CD4-positive, alpha-beta T cell treated with Interferon gamma for 1 hour (primary cell): ENCODE measurements at regions not wholly inside any gene's neighbourhood (a gene's known extent, or its start where the extent isn't known, plus 50 kb on each side); places are given as distances from the start of the nearest gene placed in this dataset.
"Not testable (repeated sequence)": the region's sequence is repeated elsewhere in the genome, so short reads cannot be mapped to it uniquely, and the experiment has no call there.

Source experiments
- DNase-seq: peaks from one replicate; pipeline ENCODE4 v3.0.0-alpha.2; 2020

GRCh38 chr14:83533734-83534133 is 1996.2 kb upstream of the FLRT2 start:
- DNase-seq: no peak

- DNase-seq: no peak
Observed at GRCh38 chr14:83534995-83535394, 1994.9 kb upstream of the FLRT2 start.

DNA sequence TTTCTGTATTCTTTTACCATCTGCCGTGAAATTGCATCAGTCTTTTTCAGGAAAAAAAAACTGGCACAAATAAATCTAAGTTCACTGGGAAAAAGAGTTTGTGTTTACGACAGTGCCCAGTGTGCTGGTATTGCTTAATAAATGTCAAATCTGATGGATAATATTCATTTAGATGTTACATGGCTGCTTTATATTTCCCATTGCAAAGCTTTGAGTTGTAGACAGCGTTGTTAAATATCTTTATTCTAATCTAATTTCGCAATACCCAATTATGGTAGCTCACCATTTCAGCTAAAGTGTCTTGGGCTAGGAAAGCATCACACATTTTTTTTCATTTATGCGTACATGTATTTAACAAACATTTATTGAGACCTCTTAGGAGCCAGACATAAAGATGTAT is 1994.5 kb upstream of the FLRT2 start:
- no peak for DNase-seq

DNA sequence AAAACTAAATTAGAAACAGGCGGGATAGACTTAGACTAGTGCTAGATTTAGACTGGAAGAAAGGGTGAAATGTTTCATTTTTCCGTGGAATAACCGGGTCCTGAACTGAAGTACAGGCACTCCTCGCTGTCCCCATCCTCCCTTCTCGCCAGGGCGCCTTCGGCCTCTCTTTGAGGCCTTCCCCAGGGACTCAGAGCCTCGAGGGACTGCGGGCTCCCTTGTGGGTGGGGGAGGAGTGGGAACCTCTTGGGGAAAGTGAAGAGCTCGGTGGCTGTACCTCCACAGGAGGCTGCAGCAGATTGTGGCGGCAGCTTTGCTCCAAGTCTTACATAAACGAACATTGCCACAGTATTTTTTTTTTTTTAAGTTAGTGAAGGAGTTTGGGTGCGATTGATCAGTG is 1988.8 kb upstream of the FLRT2 start:
- DNase-seq: no peak

DNA sequence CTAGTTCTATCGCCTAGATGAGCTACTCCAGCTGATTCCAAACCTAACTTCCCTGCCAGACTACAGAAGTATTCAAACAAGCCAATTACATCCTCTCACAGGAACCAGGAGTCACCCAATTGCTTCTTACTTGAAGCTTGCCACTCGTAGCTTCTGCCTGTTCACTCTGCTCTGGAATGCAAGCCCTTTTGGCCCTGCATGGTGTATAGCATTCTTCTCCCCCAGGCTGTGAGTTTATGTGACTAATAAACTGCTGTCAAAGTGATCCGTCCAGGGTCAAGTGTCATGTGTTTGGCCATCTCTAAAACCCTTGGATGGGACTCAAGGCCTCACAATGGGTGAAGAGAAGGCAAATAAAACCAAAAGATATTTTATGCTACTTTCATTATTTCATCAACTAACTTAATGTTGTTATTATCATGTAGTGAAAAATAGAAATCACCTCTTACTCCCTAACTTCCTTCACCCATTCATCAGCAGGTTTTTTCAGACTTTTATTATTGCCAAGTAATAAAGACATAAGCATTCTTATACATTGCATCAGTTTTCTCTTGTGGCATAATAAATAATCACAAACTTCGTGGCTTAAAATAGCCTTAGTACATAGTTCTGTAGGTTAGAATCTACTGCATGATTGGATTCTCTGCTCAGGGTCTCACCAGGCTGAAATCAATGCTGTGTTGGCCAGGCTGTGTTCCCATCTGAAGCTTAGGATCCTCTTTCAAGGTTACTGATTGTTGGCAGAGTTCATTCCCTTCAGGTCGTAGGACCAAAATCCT is 1981.7 kb upstream of the FLRT2 start:
- DNase-seq: no peak

DNA sequence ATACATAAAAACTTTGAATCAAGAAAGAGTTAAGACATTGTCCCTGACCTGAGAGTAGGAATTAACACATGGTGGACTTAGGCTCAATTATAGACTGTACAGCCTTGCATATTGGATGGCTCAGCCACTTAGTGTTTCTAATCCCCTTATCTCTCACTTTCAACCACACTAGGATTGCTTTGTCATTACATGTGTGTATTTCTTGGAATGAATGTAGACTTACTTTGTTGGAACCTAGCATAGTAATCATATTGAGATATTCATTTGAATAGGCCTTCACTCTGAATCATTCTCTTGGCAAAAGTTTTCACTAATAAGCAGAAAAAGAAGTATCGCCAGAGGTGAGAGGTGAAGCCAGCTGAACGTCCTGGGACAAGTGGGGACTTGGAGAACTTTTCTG is 1973.9 kb upstream of the FLRT2 start:
- no peak for DNase-seq

GRCh38 chr14:83556746-83557453 is 1973.0 kb upstream of the FLRT2 start:
- DNase-seq: no peak

DNA sequence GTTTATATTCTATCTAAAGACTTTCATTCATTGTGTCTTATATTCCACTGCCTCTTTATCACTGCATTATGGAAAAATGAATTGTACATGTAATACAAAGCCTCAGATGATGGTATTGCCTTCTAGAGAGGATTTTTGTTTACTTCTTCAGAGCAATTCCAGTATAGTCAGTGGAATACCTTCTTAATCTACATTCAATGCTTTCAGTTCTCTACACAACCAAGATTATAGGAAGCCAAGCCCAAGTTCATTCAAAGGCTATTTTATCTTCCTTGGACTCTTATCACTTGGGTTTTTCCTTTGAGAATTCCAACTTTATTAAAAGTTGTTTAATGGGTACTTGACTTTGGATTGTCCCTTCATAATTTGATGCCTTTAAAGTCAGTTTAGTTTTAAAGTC is 1971.0 kb upstream of the FLRT2 start:
- DNase-seq: no peak

- no peak for DNase-seq
Observed at GRCh38 chr14:83559721-83560120, 1970.2 kb upstream of the FLRT2 start.

DNA sequence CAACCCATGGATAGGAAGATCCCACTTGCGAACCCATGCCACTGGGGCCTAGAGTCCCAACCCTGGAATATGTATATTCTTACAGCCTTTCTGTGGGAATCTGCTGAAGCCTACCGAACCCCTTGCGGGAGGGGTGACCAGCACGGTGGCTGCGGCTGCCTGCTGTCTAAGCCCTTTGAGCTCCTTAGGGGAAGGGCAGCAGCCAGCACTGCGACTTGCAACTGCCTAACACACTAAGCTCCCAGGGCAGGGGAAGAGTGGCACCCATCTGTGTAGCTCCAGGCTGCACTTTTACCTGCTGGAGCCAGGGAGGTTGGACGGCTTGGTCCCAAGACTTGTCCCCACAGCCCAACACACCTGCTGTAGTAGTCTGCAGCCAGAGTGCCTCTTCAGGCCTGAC is 1968.7 kb upstream of the FLRT2 start:
- no peak for DNase-seq

GRCh38 chr14:83566567-83566966 is 1963.4 kb upstream of the FLRT2 start:
- DNase-seq: no peak

GRCh38 chr14:83568141-83568540 is 1961.8 kb upstream of the FLRT2 start:
- no peak for DNase-seq

DNA sequence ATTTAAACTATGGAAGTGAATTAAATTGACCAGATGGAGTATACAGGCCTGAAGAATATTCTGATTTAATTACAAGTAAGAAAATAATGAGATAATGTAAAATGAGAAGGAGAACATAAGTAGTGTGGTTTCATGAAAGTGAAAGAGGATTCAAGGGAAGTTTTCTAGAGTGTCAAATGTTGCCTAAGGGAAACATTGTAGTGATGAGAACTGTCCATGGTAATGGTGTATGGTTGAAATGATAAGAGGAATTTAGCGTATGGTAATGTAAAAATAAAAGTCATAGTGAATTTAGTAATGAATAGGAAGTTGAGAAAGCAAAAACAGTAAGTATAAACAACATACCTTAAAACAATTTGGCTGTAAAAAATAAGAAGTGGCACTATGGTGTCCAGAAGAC is 1954.6 kb upstream of the FLRT2 start:
- DNase-seq: no peak

- no peak for DNase-seq
Observed at GRCh38 chr14:83583201-83583600, 1946.7 kb upstream of the FLRT2 start.

GRCh38 chr14:83594874-83595273 is 1935.1 kb upstream of the FLRT2 start:
- no peak for DNase-seq

GRCh38 chr14:83607682-83608081 is 1922.3 kb upstream of the FLRT2 start:
- DNase-seq: no peak

GRCh38 chr14:83611491-83611890 is 1918.5 kb upstream of the FLRT2 start:
- no peak for DNase-seq

GRCh38 chr14:83611906-83612390 is 1918.0 kb upstream of the FLRT2 start:
- DNase-seq: no peak

- DNase-seq: no peak
Observed at GRCh38 chr14:83614956-83615355, 1915.0 kb upstream of the FLRT2 start.

DNA sequence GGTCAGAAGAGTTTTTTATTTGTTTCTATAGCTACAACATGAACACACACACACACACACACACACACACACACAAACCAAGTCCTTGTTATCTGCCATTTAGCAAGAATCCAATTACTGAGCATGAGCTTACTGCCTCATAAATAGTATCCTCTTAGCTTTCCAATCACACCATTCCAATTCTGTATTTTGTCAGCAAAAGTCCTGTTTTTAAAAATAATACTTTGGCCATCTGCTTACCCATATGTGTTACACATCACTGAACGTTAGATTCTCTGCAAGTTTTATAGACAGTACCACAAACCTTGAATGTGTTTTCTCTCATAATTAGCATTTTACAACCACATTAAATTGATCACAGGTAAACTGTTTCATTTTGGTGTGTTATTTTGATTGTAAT is 1905.4 kb upstream of the FLRT2 start:
- no peak for DNase-seq

- DNase-seq: no peak
Observed at GRCh38 chr14:83632375-83632774, 1897.6 kb upstream of the FLRT2 start.

DNA sequence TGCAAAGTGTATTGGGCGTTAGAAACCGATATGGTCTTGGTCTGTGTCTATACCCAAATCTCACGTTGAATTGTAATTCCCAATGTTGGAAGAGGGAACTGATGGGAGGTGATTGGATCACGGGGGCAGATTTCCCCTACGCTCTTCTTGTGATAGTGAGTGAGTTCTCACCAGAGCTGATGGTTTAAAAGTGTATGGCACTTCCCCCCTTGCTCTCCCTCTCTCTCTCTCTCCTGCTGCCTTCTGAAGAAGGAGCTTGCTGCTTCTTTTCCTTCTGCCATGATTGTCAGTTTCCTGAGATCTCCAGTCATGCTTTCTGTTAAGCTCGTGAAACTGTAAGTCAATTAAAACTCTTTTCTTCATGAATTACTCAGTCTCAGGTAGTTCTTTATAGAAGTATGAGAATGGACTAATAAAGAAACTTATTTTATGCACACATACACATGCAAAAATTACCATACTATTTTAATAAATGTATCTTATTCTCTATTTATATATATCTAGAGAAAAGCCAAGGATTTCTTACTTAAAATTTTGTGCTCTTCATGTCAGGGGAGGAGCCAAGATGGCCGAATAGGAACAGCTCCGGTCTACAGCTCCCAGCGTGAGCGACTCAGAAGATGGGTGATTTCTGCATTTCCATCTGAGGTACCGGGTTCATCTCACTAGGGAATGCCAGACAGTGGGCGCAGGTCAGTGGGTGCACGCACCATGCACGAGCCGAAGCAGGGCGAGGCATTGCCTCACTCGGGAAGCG is 1891.0 kb upstream of the FLRT2 start:
- DNase-seq: no peak

DNA sequence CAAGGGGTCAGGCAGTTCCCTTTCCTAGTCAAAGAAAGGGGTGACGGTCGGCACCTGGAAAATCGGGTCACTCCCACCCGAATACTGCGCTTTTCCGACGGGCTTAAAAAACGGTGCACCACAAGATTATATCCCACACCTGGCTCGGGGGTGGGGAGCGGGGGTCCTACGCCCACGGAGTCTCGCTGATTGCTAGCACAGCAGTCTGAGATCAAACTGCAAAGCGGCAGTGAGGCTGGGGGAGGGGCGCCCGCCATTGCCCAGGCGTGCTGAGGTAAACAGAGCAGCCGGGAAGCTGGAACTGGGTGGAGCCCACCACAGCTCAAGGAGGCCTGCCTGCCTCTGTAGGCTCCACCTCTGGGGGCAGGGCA is 1890.5 kb upstream of the FLRT2 start:
- DNase-seq: not testable (repeated sequence)

DNA sequence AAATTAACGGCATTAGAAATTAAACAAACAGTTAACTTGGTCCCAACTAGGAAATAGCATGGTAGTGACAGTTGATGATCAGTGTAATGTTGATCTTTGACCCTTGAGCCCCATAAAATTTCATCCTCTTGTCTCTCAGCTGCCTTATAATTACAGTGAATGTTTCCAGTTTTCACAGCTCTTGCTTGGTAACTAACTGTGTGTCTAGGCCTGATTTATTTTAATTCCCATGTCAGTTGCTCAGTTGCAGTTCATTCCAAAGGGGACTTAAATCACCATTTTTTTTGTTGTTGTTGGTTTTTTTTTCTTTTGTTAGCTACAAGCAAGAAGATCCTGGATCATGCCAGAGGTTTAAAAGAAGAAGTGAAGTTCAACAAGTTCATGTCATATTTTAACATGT is 1883.7 kb upstream of the FLRT2 start:
- DNase-seq: no peak
